ENCODE measurements at regions not wholly inside any gene's neighbourhood (a gene's known extent, or its start where the extent isn't known, plus 50 kb on each side); places are given as distances from the start of the nearest gene placed in this dataset.

DNA sequence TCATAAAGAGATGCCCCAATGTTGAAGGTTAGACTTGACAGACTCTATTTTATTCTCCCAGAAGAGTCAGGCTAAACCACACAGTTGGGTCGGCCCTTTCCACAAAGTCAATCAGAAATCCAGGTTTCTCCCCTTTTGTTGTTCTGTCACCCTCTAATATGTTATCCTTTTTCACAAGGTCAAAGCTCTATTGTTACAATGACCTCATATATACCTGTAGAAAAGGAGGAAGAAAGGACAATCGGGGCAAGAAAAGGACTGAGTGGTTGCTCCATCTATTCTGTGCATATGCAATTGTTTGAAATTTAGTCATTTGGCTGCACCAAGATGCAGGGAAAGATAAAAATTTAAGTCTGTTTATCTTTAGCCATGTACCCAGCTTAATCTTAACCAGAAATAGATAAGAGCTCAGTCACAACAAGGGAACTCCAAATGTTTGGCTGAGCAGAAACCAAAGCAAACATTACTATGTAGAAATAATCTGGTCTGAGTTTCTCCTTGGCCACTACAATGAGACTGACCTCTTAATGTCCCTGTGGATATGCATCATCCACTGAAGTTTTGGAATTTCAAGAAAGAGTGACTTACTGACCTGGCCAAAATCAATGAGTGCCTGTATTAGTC is 503.7 kb downstream of the GALC start:
- Histone ChIP-seq H3K27me3 (no peaks in the 10 kb centered on the region), H3K9me3 (ENCODE audit: low read depth) (no peaks in the 10 kb centered on the region), H3K27ac (no peak overlapping the region), H3K4me1 (ENCODE audit: low read depth) (no peaks in the 10 kb centered on the region), H3K36me3 (no peaks in the 10 kb centered on the region), H3K4me3 (no peak overlapping the region)
- DNase-seq (ENCODE audit: low read depth in 1 of 2, low spot score in 1 of 2) = no peak
- TF ChIP-seq, protein P1, sequence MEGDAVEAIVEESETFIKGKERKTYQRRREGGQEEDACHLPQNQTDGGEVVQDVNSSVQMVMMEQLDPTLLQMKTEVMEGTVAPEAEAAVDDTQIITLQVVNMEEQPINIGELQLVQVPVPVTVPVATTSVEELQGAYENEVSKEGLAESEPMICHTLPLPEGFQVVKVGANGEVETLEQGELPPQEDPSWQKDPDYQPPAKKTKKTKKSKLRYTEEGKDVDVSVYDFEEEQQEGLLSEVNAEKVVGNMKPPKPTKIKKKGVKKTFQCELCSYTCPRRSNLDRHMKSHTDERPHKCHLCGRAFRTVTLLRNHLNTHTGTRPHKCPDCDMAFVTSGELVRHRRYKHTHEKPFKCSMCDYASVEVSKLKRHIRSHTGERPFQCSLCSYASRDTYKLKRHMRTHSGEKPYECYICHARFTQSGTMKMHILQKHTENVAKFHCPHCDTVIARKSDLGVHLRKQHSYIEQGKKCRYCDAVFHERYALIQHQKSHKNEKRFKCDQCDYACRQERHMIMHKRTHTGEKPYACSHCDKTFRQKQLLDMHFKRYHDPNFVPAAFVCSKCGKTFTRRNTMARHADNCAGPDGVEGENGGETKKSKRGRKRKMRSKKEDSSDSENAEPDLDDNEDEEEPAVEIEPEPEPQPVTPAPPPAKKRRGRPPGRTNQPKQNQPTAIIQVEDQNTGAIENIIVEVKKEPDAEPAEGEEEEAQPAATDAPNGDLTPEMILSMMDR (IDR thresholded peaks at IDR 0.05; ENCODE audit: low read depth, low read length) = no peak

DNA sequence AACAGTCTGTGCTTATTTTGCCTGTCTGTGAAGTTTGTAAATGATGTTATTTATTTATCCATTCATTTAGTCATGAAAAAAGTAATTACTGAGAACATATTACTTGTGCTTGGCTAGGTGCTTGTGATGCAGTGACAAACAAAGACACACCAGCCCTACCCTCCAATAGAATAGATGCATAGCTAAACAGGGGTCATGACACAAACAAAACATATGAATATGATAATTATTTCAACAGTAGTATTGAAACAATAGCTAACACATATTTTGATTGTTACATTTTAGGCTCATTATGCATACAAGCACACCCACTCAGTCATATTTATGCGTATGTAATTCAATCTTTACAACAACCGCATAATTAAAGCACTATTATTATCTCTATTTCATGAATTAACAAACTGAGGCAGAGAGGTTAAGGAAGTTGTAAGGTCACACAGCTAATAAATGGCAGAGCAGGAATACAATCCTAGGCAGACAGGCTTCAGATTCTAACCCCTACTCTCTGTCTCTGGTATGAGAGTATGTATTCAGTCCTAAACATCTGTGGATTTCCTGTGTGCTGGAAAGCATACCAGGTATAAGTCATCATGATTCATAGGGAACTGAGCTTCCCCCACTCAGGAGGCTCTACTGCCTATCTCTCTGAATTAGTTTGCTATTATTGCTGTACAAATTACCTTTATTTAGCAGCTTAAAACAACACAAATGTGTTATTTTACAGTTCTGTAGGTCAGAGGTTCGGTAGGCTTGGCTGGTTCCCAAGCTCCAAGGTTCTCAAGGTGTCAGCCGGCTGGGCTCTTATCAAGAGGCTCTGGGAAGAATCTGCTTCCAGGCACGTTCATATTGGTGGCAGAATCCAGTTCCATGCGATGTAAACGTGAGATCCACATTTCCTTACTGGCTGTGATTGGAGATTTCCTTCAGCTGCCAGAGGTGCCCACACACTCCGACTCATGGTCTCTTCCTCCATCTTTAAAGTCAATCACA is 509.4 kb downstream of the GALC start:
- TF ChIP-seq, protein P1 (IDR thresholded peaks at IDR 0.05; ENCODE audit: low read depth, low read length) = no peak
- no peak overlapping the region for H3K27ac ChIP-seq
- H3K27me3 ChIP-seq = no peaks in the 10 kb centered on the region
- no peak for DNase-seq (ENCODE audit: low read depth in 1 of 2, low spot score in 1 of 2)
- no peaks in the 10 kb centered on the region for H3K36me3 ChIP-seq
- H3K9me3 ChIP-seq (ENCODE audit: low read depth) = no peaks in the 10 kb centered on the region
- no peaks in the 10 kb centered on the region for H3K4me1 ChIP-seq (ENCODE audit: low read depth)
- H3K4me3 ChIP-seq = no peak overlapping the region

DNA sequence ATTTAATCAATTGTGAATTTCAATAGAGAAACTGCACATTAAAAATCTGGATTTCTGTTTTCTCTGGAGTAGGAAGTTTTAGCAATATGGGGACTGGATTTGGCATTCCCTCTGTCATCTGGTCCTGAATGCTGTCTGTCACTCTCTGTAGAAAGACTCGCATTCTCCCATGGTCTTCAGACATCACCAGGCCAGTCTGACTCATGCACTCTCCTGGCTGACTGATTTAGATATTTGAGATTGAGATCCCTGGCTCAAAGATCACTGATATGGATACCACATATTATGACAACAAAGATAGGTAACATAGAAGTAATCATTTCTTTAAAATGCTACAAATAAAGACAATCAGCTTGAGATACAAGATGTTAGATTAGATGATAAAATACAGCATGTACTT is 524.5 kb downstream of the GALC start:
- DNase-seq (ENCODE audit: low read depth in 1 of 2, low spot score in 1 of 2) = no peak
- Histone ChIP-seq H3K4me1 (ENCODE audit: low read depth) (no peaks in the 10 kb centered on the region), H3K4me3 (no peak overlapping the region), H3K36me3 (no peaks in the 10 kb centered on the region), H3K9me3 (ENCODE audit: low read depth) (no peaks in the 10 kb centered on the region), H3K27me3 (no peaks in the 10 kb centered on the region), H3K27ac (no peak overlapping the region)
- TF ChIP-seq, protein P1 (IDR thresholded peaks at IDR 0.05; ENCODE audit: low read depth, low read length) = no peak

DNA sequence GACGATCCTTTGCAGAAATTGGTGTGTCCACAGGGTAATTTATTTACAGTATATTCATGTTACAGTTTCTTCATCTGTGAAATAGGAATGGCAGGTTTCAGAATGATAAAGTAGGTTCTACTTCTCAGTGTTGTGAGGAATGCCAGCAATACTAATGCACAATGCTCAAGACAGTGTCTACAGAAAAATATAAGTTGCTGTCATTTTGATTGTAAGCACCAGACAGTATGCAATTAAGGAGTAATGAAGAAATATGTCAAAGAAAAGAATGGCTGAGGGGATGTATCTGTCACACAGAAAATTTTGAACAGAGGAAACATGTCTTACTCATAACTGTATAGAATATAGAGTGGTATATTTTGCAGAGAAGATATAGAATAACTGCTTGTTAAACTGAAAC is 525.4 kb downstream of the GALC start:
- no peaks in the 10 kb centered on the region for H3K4me1 ChIP-seq (ENCODE audit: low read depth)
- no peak for DNase-seq (ENCODE audit: low read depth in 1 of 2, low spot score in 1 of 2)
- H3K9me3 ChIP-seq (ENCODE audit: low read depth) = no peaks in the 10 kb centered on the region
- no peak overlapping the region for H3K27ac ChIP-seq
- no peaks in the 10 kb centered on the region for H3K27me3 ChIP-seq
- TF ChIP-seq, protein P1 (IDR thresholded peaks at IDR 0.05; ENCODE audit: low read depth, low read length) = no peak
- no peaks in the 10 kb centered on the region for H3K36me3 ChIP-seq
- H3K4me3 ChIP-seq = no peak overlapping the region

DNA sequence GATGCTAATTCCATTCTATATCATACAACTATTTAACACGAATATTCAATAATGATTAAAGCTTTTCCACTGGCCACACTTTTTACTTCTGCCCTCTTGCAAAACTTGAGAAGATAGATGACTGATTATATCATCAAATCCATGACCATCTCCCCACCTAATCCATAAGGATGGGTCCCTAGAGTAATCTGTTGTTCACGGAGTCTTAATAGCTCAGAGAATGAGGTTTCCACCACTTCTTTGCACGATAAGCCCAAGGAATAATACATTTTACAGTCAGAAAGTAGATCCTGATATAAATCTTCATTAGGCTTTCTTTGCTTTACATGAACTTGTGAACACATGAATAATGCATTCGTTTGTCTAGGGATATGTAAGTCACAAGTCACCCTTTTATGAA is 527.2 kb downstream of the GALC start:
- Histone ChIP-seq H3K36me3 (no peaks in the 10 kb centered on the region), H3K4me3 (no peak overlapping the region), H3K9me3 (ENCODE audit: low read depth) (no peaks in the 10 kb centered on the region), H3K27me3 (no peaks in the 10 kb centered on the region), H3K4me1 (ENCODE audit: low read depth) (no peaks in the 10 kb centered on the region), H3K27ac (no peak overlapping the region)
- TF ChIP-seq, protein P1 (IDR thresholded peaks at IDR 0.05; ENCODE audit: low read depth, low read length) = no peak
- DNase-seq (ENCODE audit: low read depth in 1 of 2, low spot score in 1 of 2) = no peak
